ENCODE measurements at regions not wholly inside any gene's neighbourhood (a gene's known extent, or its start where the extent isn't known, plus 50 kb on each side); places are given as distances from the start of the nearest gene placed in this dataset.
"Not testable (repeated sequence)": the region's sequence is repeated elsewhere in the genome, so short reads cannot be mapped to it uniquely, and the experiment has no call there.

GRCh38 chr18:1039421-1039820, 134.8 kb downstream of the ADCYAP1 start:
- no peak for DNase-seq (ENCODE audit: low read depth in 3 of 3, low spot score in 1 of 3)

GRCh38 chr18:1043039-1043438, 138.4 kb downstream of the ADCYAP1 start:
- DNase-seq (ENCODE audit: low read depth in 3 of 3, low spot score in 1 of 3): not testable (repeated sequence)

GRCh38 chr18:1045658-1046057, 141.0 kb downstream of the ADCYAP1 start:
- no peak for DNase-seq (ENCODE audit: low read depth in 3 of 3, low spot score in 1 of 3)

GRCh38 chr18:1047406-1047805, 142.7 kb downstream of the ADCYAP1 start:
- DNase-seq (ENCODE audit: low read depth in 3 of 3, low spot score in 1 of 3): no peak

GRCh38 chr18:1048032-1048431, 143.4 kb downstream of the ADCYAP1 start:
- DNase-seq (ENCODE audit: low read depth in 3 of 3, low spot score in 1 of 3): no peak

- no peak for DNase-seq (ENCODE audit: low read depth in 3 of 3, low spot score in 1 of 3)
Measured at GRCh38 chr18:1049173-1049572, 144.5 kb downstream of the ADCYAP1 start.

- no peak for DNase-seq (ENCODE audit: low read depth in 3 of 3, low spot score in 1 of 3)
Measured at GRCh38 chr18:1050012-1050657, 145.5 kb downstream of the ADCYAP1 start.

- DNase-seq (ENCODE audit: low read depth in 3 of 3, low spot score in 1 of 3): no peak
Measured at GRCh38 chr18:1052301-1052700, 147.6 kb downstream of the ADCYAP1 start.

GRCh38 chr18:1053331-1054315, 149.0 kb downstream of the ADCYAP1 start:
- no peak for DNase-seq (ENCODE audit: low read depth in 3 of 3, low spot score in 1 of 3)

GRCh38 chr18:1056404-1056803, 151.7 kb downstream of the ADCYAP1 start:
- no peak for DNase-seq (ENCODE audit: low read depth in 3 of 3, low spot score in 1 of 3)

GRCh38 chr18:1057367-1057766, 152.7 kb downstream of the ADCYAP1 start:
- no peak for DNase-seq (ENCODE audit: low read depth in 3 of 3, low spot score in 1 of 3)

GRCh38 chr18:1062588-1062987, 157.9 kb downstream of the ADCYAP1 start:
- DNase-seq (ENCODE audit: low read depth in 3 of 3, low spot score in 1 of 3): no peak

- no peak for DNase-seq (ENCODE audit: low read depth in 3 of 3, low spot score in 1 of 3)
Measured at GRCh38 chr18:1075322-1075721, 170.7 kb downstream of the ADCYAP1 start.

- no peak for DNase-seq (ENCODE audit: low read depth in 3 of 3, low spot score in 1 of 3)
Measured at GRCh38 chr18:1075876-1076275, 171.2 kb downstream of the ADCYAP1 start.

- DNase-seq (ENCODE audit: low read depth in 3 of 3, low spot score in 1 of 3): no peak
Measured at GRCh38 chr18:1078301-1078700, 173.6 kb downstream of the ADCYAP1 start.

- DNase-seq (ENCODE audit: low read depth in 3 of 3, low spot score in 1 of 3): not testable (repeated sequence)
Measured at GRCh38 chr18:1083675-1084074, 179.0 kb downstream of the ADCYAP1 start.

GRCh38 chr18:1090758-1091157, 186.1 kb downstream of the ADCYAP1 start:
- DNase-seq (ENCODE audit: low read depth in 3 of 3, low spot score in 1 of 3): no peak

- no peak for DNase-seq (ENCODE audit: low read depth in 3 of 3, low spot score in 1 of 3)
Measured at GRCh38 chr18:1092228-1092627, 187.6 kb downstream of the ADCYAP1 start.

GRCh38 chr18:1094409-1094808, 189.7 kb downstream of the ADCYAP1 start:
- no peak for DNase-seq (ENCODE audit: low read depth in 3 of 3, low spot score in 1 of 3)

GRCh38 chr18:1097991-1098735, 193.5 kb downstream of the ADCYAP1 start:
- not testable (repeated sequence) for DNase-seq (ENCODE audit: low read depth in 3 of 3, low spot score in 1 of 3)

GRCh38 chr18:1102848-1103247, 198.2 kb downstream of the ADCYAP1 start:
- DNase-seq (ENCODE audit: low read depth in 3 of 3, low spot score in 1 of 3): no peak

- no peak for DNase-seq (ENCODE audit: low read depth in 3 of 3, low spot score in 1 of 3)
Measured at GRCh38 chr18:1103537-1103936, 198.9 kb downstream of the ADCYAP1 start.
